NCI-H82 treated with DMSO at 0.1 percent for 48 hours (cell line): ENCODE measurements at regions not wholly inside any gene's neighbourhood (a gene's known extent, or its start where the extent isn't known, plus 50 kb on each side); places are given as distances from the start of the nearest gene placed in this dataset.

Source experiments
- DNase-seq: peaks from one replicate; lab custom pipeline; 2025; ENCODE audit not compliant: unreplicated experiment; lab: John Stamatoyannopoulos, UW

- DNase-seq: no peak
These were observed 89.8 kb downstream of the MBL2 start for GRCh38 chr10:52682766-52683165.

GRCh38 chr10:52683776-52684175 lies 88.8 kb downstream of the MBL2 start:
- DNase-seq: no peak

- DNase-seq: no peak
These were observed 83.7 kb downstream of the MBL2 start for GRCh38 chr10:52688899-52689298.

GRCh38 chr10:52696232-52696631 lies 76.4 kb downstream of the MBL2 start:
- no peak for DNase-seq

GRCh38 chr10:52701647-52702046 lies 70.9 kb downstream of the MBL2 start:
- DNase-seq: no peak

GRCh38 chr10:52703451-52703850 lies 69.1 kb downstream of the MBL2 start:
- DNase-seq: no peak

- DNase-seq: no peak
These were observed 68.7 kb downstream of the MBL2 start for GRCh38 chr10:52703898-52704297.

- no peak for DNase-seq
These were observed 66.1 kb downstream of the MBL2 start for GRCh38 chr10:52706332-52707070.
